ENCODE measurements at regions not wholly inside any gene's neighbourhood (a gene's known extent, or its start where the extent isn't known, plus 50 kb on each side); places are given as distances from the start of the nearest gene placed in this dataset.

- no peak for TF ChIP-seq CTCF (IDR thresholded peaks at IDR 0.05)
- no peak for TF ChIP-seq POLR2A (IDR thresholded peaks at IDR 0.05)
Observed at GRCh38 chr9:7315746-7316145, 483.8 kb downstream of the DMAC1 start.

Measured in right lobe of liver (tissue), 4 donors.